Subcutaneous abdominal adipose tissue (tissue), 5 donors: ENCODE measurements at regions not wholly inside any gene's neighbourhood (a gene's known extent, or its start where the extent isn't known, plus 50 kb on each side); places are given as distances from the start of the nearest gene placed in this dataset.

Experiments used
- H3K27ac ChIP-seq: one replicate; pipeline ENCODE4 v1.7.0; 2013; ENCODE audit warnings: low read depth, mild to moderate bottlenecking, inconsistent platforms, low read length, moderate library complexity
- H3K27me3 ChIP-seq, 5 donors: one replicate each; pipeline ENCODE4 v1.7.0; 2013; ENCODE audit warnings: low read length in 5 of 5, inconsistent platforms in 1 of 5; ENCODE audit not compliant: control insufficient read depth in 5 of 5, insufficient read depth in 4 of 5
- H3K36me3 ChIP-seq, 5 donors: one replicate each; pipeline ENCODE4 v1.7.0; 2013; ENCODE audit warnings: low read length in 5 of 5; ENCODE audit not compliant: control insufficient read depth in 5 of 5, insufficient read depth in 5 of 5
- H3K4me1 ChIP-seq, 5 donors: one replicate each; pipeline ENCODE4 v1.7.0; 2013; ENCODE audit warnings: low read length in 5 of 5, mild to moderate bottlenecking in 3 of 5, moderate library complexity in 1 of 5; ENCODE audit not compliant: control insufficient read depth in 5 of 5, insufficient read depth in 5 of 5
- H3K4me3 ChIP-seq, 5 donors: one replicate each; pipeline ENCODE4 v1.7.0; 2013; ENCODE audit warnings: low read length in 5 of 5, low read depth in 1 of 5
- H3K9ac ChIP-seq, 5 donors: one replicate each; pipeline ENCODE4 v1.7.0; 2013; ENCODE audit warnings: low read length in 5 of 5, mild to moderate bottlenecking in 4 of 5, moderate library complexity in 3 of 5
- H3K9me3 ChIP-seq, 5 donors: one replicate each; pipeline ENCODE4 v1.7.0; 2013; ENCODE audit warnings: low read length in 5 of 5; ENCODE audit not compliant: control insufficient read depth in 5 of 5
- donor health status: healthy.
- donor health status: healthy.
- donor health status: healthy.
- donor health status: healthy.
- donor health status: healthy.

DNA sequence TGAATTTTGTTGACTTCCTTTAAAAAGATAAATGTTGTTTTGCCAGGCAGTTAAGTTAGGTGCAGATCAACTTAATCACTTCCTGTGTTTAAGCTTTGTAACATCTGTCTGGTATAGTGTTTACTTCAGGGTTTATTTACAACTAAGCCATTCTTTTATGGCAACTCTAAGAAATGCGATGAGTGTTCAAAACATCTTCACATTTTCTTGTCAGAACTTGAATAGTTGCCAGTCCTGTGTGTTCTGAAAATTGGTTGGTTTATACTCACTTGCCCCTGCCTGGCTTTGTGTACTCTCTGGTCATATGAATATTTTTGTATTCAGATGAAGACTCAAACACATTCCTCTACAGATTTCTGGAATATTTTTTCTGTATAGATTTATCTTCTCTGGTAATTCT, 327.2 kb downstream of the MDFIC start:
- Histone ChIP-seq H3K9me3 (peaks cover 0 to 4% (median 0%) of the 10 kb centered on the region in 5 donors), H3K9ac (no peak overlapping the region), H3K4me1 (no peaks in the 10 kb centered on the region), H3K27me3 (no peaks in the 10 kb centered on the region), H3K36me3 (no peaks in the 10 kb centered on the region), H3K27ac (no peak overlapping the region), H3K4me3 (no peak overlapping the region)

DNA sequence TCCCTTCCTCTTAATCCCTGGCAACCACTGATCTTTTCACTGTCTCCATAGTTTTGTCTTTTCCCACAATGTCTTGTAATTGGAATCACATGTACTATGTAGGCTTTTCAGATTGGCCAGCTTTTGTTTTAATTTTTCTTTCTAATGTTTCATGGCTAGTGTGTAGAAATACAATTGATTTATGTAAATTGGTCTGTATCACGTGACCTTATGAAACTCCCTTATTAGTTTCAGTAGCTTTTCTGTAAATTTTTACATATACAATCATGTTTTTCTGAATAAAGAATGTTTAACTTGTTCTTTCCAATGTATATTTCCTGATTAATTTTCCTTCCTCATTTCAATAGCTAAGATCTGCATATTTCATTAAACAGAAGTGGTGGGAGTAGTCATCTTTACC, 319.3 kb downstream of the MDFIC start:
- H3K9me3 ChIP-seq, result peaks cover 0 to 8% (median 0%) of the 10 kb centered on the region in 5 donors

DNA sequence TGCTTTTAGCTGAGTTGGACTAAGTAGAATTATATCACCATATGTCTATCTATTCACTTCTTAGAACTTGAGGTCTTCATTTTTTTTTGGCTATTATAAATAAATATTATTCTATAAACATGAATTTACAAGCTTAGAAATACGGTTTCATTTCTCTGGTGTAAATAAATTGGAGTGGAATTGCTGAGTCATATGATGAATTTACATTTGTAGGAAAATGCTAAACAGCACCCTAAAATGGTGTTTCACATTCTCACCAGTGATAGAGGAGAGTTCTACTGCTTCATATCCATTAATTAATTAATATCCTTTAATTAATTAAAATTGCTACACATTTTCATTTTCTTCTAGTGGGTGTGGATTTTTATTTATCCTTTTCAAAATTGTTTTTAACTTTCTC, 318.3 kb downstream of the MDFIC start:
- Histone ChIP-seq H3K4me1 (no peaks in the 10 kb centered on the region), H3K27ac (no peak overlapping the region), H3K27me3 (no peaks in the 10 kb centered on the region), H3K4me3 (no peak overlapping the region), H3K36me3 (no peaks in the 10 kb centered on the region), H3K9ac (no peak overlapping the region), H3K9me3 (peaks cover 2 to 8% (median 6%) of the 10 kb centered on the region in 5 donors)

More for the DNA sequence above, 319.3 kb downstream of the MDFIC start:
- no peak overlapping the region for H3K4me3 ChIP-seq
- no peaks in the 10 kb centered on the region for H3K27me3 ChIP-seq
- H3K4me1 ChIP-seq, result no peaks in the 10 kb centered on the region
- H3K9ac ChIP-seq, result no peak overlapping the region
- no peak overlapping the region for H3K27ac ChIP-seq
- H3K36me3 ChIP-seq, result no peaks in the 10 kb centered on the region

DNA sequence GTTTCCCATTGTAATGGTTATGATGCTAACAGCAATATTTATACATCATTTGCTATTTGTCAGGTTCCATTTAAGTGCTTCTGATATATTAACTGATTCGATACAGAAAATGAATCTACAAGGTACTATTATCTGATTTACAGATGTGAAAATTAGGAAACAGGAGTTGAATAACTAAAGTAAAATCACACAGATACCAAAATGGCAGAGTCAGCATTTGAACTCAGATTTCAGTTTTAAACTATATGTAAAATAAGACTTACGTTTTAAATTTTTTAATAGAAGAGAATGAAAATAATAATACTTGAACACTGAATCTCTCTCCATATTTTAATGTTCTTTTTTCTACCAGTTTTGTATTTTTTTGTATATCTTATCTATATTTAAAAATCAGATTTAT, 313.2 kb downstream of the MDFIC start:
- Histone ChIP-seq H3K27me3 (no peaks in the 10 kb centered on the region), H3K9me3 (peaks cover 2 to 7% (median 6%) of the 10 kb centered on the region in 5 donors), H3K4me3 (no peak overlapping the region), H3K9ac (no peak overlapping the region), H3K36me3 (no peaks in the 10 kb centered on the region), H3K27ac (no peak overlapping the region), H3K4me1 (no peaks in the 10 kb centered on the region)

DNA sequence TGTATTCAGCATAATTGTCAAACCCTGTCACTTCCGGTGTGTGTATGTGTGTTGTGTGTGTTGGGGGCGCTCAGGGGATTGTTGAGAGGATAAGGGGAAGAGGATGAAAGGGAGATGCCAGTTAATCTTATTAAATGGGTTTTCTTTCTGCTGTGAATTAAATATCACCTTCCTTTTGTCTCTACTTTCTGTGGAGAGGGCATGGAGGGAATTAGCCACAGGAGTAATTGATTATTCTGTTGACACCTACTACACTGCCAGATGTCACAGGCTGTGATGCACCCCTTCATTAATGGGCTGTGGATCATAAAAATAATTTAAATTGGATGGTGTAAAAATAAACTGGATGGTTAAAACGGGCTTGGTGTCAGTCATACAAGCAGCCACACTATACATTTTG, 311.9 kb downstream of the MDFIC start:
- Histone ChIP-seq H3K9me3 (peaks cover 2 to 7% (median 6%) of the 10 kb centered on the region in 5 donors), H3K27me3 (no peaks in the 10 kb centered on the region), H3K27ac (no peak overlapping the region), H3K4me3 (no peak overlapping the region), H3K4me1 (no peaks in the 10 kb centered on the region), H3K9ac (no peak overlapping the region), H3K36me3 (no peaks in the 10 kb centered on the region)

DNA sequence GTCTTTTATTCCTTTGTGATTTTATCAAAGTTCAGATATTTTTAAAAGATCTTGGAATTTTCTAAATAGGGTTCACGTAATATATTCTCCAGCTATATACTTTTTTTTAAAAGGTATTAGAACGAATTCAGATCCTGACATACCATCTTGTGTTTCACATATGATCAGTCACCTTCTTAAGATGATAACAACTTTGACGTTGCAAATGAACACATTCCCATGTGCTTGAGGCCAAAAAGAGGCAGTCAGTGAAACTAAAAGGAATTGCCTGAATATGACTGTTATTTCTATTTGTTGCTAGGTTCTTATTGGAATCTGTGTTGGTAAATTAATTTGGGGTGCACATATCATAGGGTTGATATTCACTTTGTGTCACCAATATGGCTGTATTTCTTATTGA, 310.1 kb downstream of the MDFIC start:
- peaks cover 0 to 3% (median 0%) of the 10 kb centered on the region in 5 donors for H3K4me1 ChIP-seq
- H3K4me3 ChIP-seq, result no peak overlapping the region
- H3K9ac ChIP-seq, result no peak overlapping the region
- no peak overlapping the region for H3K27ac ChIP-seq
- H3K9me3 ChIP-seq, result peaks cover 2 to 7% (median 6%) of the 10 kb centered on the region in 5 donors
- H3K36me3 ChIP-seq, result no peaks in the 10 kb centered on the region
- no peaks in the 10 kb centered on the region for H3K27me3 ChIP-seq

DNA sequence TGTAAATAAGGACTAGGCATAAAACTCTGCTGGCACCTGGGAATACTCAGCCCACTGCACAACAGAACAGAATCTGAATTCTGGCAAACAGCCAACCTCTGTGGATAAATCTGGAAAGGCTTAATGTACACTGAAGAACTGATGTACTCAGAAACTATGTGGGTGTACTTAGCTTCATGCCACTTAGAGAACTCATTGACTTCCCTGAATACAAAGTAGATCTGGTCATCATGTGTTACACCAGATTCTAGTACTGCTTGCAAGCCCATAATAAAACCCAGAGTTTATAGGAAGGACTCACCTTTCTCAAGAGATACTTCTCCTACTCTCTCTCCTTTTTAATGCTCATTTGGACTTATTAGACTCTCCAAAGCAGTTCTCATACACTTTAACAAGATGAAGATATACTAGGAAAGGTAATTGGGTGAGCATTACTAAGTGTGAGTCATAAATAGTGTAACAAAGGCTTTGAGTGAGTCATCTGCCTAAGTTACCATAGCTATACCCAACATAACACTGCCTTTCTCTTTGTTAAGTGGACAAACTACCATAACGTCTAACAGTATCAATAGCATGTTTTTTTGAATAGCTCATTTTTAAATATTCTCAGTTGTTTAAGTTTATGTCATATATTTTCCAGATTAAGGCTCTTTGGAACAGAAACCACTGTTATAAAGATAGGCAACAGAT, 309.1 kb downstream of the MDFIC start:
- H3K4me3 ChIP-seq, result no peak overlapping the region
- no peak overlapping the region for H3K27ac ChIP-seq
- H3K27me3 ChIP-seq, result no peaks in the 10 kb centered on the region
- no peaks in the 10 kb centered on the region for H3K36me3 ChIP-seq
- H3K9me3 ChIP-seq, result peaks cover 2 to 7% (median 6%) of the 10 kb centered on the region in 5 donors
- no peak overlapping the region for H3K9ac ChIP-seq
- H3K4me1 ChIP-seq, result peaks cover 0 to 4% (median 0%) of the 10 kb centered on the region in 5 donors

DNA sequence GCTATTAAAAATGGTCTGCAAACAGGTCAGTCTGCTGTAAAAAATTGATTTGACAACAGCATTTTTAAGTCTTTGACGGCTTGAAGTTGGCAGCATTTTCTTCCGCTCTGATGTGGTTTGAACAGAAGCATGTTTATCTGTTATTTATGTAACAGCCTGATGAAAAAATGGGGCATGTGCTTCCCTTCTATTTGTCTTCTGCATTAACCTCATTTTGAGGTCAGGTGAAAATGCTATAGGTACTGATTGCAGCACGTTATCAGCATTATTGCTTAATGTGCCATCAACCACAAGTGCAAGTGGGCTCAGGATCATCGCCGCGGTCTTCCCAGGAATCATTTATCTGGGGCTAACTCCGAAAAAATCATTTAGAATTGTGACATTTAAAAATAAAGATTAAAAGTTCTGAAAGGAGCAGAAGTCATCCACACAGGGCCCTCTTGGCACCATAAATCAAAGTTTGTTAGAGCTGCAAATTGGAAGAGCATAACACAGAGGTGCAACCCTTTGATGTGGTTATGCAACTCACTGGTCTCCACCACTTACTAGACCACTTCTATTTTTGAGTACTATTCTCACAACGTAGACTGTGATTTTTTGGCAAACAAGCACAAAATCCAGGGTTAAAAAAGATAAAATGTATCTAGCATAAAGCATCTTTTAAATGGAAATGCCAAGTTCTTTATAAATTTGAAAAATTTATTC, 307.7 kb downstream of the MDFIC start:
- H3K9me3 ChIP-seq, result no peaks in the 10 kb centered on the region
- H3K4me1 ChIP-seq, result peaks cover 0 to 4% (median 0%) of the 10 kb centered on the region in 5 donors
- H3K27ac ChIP-seq, result no peak overlapping the region
- H3K9ac ChIP-seq, result no peak overlapping the region
- H3K4me3 ChIP-seq, result no peak overlapping the region
- no peaks in the 10 kb centered on the region for H3K36me3 ChIP-seq
- H3K27me3 ChIP-seq, result no peaks in the 10 kb centered on the region

DNA sequence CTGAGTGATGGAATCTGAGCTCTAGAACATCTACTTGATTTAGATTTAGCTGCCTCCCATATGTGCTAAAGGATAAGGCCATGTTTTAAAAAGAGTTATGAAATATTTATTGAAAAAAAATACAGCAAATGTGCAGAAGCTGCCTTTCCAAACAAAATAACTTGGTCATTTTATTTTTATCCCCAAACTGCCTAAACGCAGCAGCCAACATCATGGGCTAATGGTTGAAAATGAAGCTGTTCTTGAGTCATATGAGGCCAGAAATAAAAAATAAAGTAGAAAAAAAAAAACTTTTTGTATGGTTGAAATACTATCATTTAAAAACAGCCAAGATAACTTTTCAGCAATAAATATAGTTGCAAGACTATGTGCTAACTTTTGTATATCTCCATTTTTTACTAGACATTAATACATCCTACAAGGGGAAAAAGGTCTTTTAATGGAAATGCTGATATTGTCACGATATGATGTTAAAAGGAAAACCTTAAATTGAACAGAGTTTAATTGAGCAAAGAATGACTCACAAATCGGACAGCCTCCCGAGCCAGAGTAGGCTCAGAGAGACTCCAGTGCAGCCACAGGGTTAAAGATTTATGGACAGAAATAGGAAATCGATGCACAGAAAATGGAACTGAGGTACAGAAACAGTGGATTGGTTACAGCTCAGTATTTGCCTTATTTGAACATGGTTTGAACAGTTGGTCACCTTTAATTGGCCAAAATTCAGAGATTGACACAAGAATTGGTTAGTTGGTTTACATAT, 305.8 kb downstream of the MDFIC start:
- Histone ChIP-seq H3K36me3 (no peaks in the 10 kb centered on the region), H3K4me3 (no peak overlapping the region), H3K9me3 (no peaks in the 10 kb centered on the region), H3K9ac (no peak overlapping the region), H3K27ac (no peak overlapping the region), H3K27me3 (no peaks in the 10 kb centered on the region), H3K4me1 (peaks cover 0 to 4% (median 0%) of the 10 kb centered on the region in 5 donors)

DNA sequence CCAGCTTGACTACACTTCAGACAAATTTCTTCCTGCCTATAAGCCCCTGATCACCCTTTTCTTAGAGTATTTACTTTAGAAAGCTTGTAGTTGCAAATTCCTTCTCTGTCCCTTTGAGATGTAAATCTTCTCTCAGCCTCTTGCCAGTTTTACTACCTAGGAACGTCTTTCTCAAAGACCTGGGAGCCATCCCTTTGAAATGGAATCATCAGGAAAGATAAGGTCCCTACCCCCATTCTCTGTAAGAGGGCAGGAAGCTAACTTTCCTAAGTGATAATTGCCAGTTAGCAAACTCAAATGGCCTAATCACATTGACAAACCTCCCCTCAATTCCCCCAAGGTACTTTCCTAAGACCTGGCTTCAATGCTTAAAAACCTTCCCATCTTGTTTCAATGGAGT, 304.5 kb downstream of the MDFIC start:
- no peaks in the 10 kb centered on the region for H3K36me3 ChIP-seq
- H3K4me3 ChIP-seq, result no peak overlapping the region
- no peaks in the 10 kb centered on the region for H3K9me3 ChIP-seq
- no peaks in the 10 kb centered on the region for H3K27me3 ChIP-seq
- H3K4me1 ChIP-seq, result peaks cover 0 to 4% (median 0%) of the 10 kb centered on the region in 5 donors
- H3K27ac ChIP-seq, result no peak overlapping the region
- no peak overlapping the region for H3K9ac ChIP-seq
